ENCODE measurements at regions not wholly inside any gene's neighbourhood (a gene's known extent, or its start where the extent isn't known, plus 50 kb on each side); places are given as distances from the start of the nearest gene placed in this dataset.

DNA sequence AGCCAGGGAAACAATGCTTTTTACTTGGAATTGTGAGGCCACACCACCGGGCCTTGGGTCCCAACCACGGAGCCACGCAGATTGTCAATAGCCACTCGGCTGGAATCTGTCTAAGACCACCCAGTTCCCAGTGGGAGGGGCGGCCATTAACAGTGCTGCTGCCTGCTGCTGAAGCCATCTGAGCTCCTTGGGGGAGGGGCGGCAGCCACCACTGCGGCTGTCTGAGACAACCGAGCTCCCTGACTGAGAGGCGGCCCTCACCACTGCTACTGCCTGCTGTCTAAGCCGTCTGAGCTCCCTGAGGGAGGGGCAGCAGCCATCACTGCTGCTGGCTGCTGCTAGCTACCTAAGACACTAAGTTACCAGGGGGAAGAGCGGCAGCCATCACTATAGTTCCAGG lies 64.3 kb downstream of the DMRTA2 start:
- intact Hi-C loops (cut with DNase I, micrococcal nuclease): no loop called here
- ATAC-seq (no peak), DNase-seq (no peak)

DNA sequence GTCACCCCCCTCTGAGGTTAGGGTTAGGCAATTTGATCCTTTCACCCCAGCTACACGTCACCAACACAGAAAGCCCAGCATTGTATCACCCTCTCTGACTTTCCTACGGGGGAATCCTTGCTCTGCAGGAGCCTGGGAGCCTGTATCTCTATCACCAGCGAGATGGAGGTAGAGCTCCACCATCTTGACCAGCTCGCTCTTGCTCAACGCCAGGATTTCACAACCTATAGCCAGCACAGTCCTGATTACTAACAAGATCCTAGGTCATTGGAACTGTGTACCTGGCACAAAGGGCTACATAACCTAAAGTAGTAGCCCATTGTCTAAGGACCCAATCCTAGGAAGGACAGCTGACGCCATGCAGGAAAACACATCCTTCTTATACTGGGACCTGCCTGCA lies 66.1 kb downstream of the DMRTA2 start:
- no peak for DNase-seq
- intact Hi-C loops (cut with DNase I, micrococcal nuclease): no loop called here
- no peak for ATAC-seq

GRCh38 chr1:50354813-50355212 lies 68.4 kb downstream of the DMRTA2 start:
- DNase-seq: no peak
- intact Hi-C loops (cut with DNase I, micrococcal nuclease): no loop called here
- no peak for ATAC-seq

GRCh38 chr1:50352428-50352827 lies 70.8 kb downstream of the DMRTA2 start:
- DNase-seq: no peak
- intact Hi-C loops (cut with DNase I, micrococcal nuclease): no loop called here
- ATAC-seq: no peak

GRCh38 chr1:50350868-50351267 lies 72.4 kb downstream of the DMRTA2 start:
- intact Hi-C loops (cut with DNase I, micrococcal nuclease): no loop called here
- ATAC-seq: no peak
- no peak for DNase-seq

DNA sequence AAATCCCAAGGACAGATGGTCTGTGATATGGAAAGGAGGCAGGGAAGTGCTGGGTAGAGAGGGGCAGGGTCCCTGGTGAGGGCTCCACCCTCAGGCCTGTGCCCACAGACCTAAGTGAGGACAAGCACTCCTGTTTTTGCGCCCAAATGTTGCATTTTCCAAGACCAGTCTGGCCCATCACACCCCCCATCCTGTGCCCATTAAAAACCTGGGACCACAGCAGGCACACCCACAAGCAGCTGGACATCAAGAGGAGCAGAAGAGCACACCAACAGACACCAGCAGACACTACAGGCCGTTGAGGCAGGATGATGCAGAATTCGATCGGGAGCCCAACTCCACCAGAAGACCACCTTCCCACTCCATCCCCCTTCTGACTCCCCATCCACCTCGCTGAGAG lies 72.8 kb downstream of the DMRTA2 start:
- intact Hi-C loops (cut with DNase I, micrococcal nuclease): no loop called here
- ATAC-seq (no peak), DNase-seq (no peak)

- intact Hi-C loops (cut with DNase I, micrococcal nuclease): no loop called here
- ATAC-seq (no peak), DNase-seq (no peak)
Measured at GRCh38 chr1:50349242-50349565, 74.0 kb downstream of the DMRTA2 start.

DNA sequence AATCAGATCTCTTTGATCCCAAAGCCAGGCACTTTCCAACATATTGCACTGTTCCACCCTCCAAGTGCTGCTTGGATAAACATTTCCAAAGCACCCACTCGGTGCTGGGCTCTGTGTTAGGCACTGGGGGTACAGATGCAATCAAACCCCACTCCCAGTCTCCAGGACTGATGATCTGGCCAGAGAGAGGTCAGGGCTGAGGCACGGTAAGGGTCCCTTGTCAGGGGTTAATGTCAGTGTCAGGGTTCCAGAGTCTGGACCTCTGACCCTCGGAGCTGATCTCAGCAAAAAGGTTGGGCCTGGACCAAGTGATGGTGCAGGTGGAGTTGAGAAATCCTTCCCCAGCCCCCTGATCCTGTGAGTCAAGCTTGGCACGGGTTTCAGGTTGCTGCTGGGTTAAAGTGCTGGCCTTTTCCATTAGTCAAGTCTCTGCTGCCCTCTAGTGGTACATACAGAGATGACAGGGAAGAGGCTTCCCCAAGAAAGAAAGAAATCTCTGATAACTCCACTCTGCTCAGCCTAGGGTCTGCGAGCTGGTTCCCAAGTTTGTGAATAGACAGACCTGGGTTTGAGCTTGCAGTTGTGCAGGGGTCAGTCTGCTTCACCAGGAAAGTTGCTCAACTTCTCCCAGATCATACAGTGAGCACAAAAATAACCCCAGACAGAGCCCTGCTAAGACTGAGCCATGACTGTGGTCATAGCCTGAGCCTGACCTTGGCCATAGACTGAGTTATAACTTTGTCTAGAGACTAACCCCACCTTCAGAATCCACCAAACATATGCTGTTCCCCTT lies 74.6 kb downstream of the DMRTA2 start:
- DNase-seq (peak in 1 of 2 donors; percentile 31), ATAC-seq (peak; percentile 68)
- intact Hi-C loops (cut with DNase I, micrococcal nuclease): no loop called here

- no peak for ATAC-seq
- intact Hi-C loops (cut with DNase I, micrococcal nuclease): no loop called here
Measured at GRCh38 chr1:50347933-50348332, 75.3 kb downstream of the DMRTA2 start.

GRCh38 chr1:50346621-50347020 lies 76.6 kb downstream of the DMRTA2 start:
- intact Hi-C loops (cut with DNase I, micrococcal nuclease): no loop called here
- DNase-seq (no peak), ATAC-seq (no peak)

More at GRCh38 chr1:50347933-50348332, 75.3 kb downstream of the DMRTA2 start:
- no peak for DNase-seq

DNA sequence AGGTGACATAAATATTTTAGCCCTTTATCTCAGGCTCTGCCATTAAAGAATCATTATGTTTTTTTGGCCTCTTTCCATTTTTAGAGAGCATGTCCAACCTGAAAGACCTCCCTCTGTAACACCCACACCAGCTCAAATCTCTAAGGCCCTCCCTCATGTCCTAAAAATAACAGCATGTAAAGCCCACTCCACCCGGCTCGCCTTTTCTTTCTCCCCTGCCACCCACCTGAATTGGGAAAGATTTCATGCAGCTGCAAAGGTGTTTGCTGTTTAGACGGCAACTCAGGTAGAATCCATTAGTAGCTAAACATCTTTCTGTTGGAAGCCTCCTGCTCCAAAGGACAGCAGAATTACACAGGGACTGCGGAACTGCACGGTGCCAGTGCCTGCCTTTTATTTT lies 79.9 kb downstream of the DMRTA2 start:
- intact Hi-C loops (cut with DNase I, micrococcal nuclease): no loop called here
- DNase-seq (no peak), ATAC-seq (no peak)

GRCh38 chr1:50342525-50342924 lies 80.7 kb downstream of the DMRTA2 start:
- no peak for ATAC-seq
- intact Hi-C loops (cut with DNase I, micrococcal nuclease): no loop called here
- no peak for DNase-seq

DNA sequence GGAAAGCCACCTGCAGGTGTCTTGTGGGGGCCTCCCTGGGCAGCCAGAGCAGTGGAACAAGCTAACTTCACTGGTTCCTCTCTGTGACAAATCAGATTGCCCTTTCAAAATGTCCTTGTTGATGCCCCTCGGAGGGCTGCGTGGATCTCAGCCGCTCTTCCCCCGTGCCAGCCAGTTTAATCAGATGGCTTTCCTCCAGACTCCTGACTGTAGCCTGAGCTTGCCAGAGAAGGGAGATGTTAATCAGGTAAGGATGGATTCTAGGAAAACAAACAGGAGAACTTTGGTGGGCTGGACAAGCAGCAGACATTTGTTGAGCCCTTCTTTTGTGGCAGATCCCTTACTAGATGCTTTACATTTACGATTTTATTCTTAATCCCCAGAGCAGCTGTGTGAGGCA lies 88.2 kb downstream of the DMRTA2 start:
- no peak for ATAC-seq
- no peak for DNase-seq
- intact Hi-C loops (cut with DNase I, micrococcal nuclease): no loop called here

- DNase-seq (peak in 1 of 2 donors; percentile 75), ATAC-seq (peak; percentile 79)
- intact Hi-C loops (cut with DNase I, micrococcal nuclease): no loop called here
Measured at GRCh38 chr1:50333595-50333974, 89.7 kb downstream of the DMRTA2 start.

DNA sequence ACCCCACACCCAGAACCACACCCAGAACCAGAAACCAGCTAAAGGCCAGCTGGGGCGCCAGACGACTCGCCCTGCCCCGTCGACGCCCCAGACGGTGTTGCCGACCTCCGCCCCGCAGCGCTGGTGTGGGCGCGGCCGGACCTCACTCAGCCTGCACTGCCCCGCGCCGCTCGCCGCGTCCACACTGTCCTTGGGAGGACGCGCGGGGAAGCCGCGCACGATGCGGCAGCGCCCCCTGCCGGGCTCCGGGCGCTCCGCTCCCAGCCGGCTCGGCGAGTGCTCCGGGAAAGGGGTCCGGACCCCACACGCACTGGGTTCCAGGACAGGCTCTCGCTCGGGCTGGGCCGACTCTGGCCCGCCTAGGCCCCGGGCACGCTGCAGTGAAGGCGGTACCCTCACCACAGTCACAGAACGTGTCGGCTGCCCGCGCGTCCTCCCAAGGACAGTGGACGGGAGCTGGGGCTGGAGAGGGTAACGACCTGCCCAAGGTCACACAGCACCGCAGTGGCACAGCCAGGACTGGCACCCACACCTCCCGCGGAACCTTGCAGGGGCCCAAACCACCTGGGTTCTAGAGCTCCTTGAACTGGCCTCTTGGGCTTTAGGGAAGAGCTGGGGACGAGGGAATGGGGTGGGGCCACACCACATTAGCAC lies 90.2 kb downstream of the DMRTA2 start:
- DNase-seq (peak; percentile 56 to 77), ATAC-seq (peak; percentile 85)
- intact Hi-C loops (cut with DNase I, micrococcal nuclease): no loop called here

GRCh38 chr1:50329332-50329932 lies 93.8 kb downstream of the DMRTA2 start:
- intact Hi-C loops (cut with DNase I, micrococcal nuclease): no loop called here
- ATAC-seq: peak; percentile 71
- peak; percentile 69 to 86 for DNase-seq

DNA sequence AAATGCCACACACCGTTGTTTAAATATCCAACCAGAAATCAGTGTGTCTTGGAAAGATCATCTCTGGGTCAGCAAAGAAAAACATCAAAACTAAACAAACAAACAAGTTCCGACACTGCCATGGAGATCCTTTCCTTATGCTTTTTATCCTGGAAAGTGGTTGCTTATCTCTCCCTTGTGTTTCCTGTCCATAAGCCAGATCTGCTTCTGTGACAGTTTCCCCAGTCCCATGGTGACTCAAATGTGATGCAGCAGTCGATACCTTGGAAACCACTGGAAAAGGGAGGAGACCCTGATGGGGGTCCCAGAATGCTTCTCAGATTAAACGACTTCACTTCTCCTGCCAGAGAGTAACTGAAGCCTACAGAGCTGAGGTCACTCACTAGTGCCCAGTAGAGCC lies 94.7 kb downstream of the DMRTA2 start:
- intact Hi-C loops (cut with DNase I, micrococcal nuclease): no loop called here
- DNase-seq (no peak), ATAC-seq (no peak)

DNA sequence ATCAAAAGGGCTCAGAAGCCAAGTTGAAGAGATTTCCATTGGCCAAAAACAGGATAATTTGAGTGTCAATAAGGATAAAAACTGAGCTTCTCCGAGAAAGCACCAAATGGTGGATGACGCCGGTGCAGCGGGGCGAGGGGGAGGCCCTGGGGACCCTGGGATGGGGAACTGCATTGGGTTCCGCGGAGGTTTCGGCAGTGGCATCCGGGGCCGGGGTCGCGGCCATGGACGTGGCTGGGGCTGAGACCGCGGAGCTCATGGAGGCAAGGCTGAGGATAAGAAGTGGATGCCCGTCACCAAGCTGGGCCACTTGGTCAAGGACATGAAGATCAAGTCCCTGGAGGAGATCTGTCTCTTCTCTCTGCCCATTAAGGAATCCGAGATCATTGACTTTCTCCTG lies 97.2 kb downstream of the DMRTA2 start:
- ATAC-seq (no peak), DNase-seq (no peak)
- intact Hi-C loops (cut with DNase I, micrococcal nuclease): no loop called here

- DNase-seq: no peak
- ATAC-seq: no peak
- intact Hi-C loops (cut with DNase I, micrococcal nuclease): no loop called here
Measured at GRCh38 chr1:50322579-50322978, 100.7 kb downstream of the DMRTA2 start.

DNA sequence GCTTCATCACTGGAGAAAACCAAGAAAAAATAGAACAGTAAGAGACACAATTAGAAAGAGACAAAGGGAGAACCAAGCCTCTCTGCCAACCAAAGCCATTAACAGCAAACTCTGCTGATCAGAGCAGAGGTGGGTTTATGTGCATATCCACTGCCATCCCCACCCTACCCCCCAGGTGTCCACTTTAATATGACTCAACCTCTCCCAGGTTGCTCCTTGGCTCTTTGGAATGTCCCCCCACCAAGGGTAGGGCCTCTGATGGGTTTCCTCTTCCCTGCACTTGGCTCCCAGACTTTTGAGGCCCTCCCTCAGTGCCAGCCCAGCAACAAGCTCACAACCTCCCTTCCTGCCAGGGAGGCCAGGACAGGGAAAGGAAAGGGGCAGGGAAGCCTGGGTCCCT lies 104.8 kb downstream of the DMRTA2 start:
- intact Hi-C loops (cut with DNase I, micrococcal nuclease): no loop called here
- ATAC-seq (no peak), DNase-seq (no peak)

All from left colon (tissue), 2 donors.